AG04450 (cell line): ENCODE measurements at regions not wholly inside any gene's neighbourhood (a gene's known extent, or its start where the extent isn't known, plus 50 kb on each side); places are given as distances from the start of the nearest gene placed in this dataset.
"Not testable (repeated sequence)": the region's sequence is repeated elsewhere in the genome, so short reads cannot be mapped to it uniquely, and the experiment has no call there.

Experiments
- CTCF ChIA-PET: fragments of 300-600, 350-600 bp; formaldehyde crosslinking; extraction: SDS; loops from one replicate; lab custom pipeline; 2022; ENCODE audit warnings: antibody characterized with exemption, inconsistent platforms; lab: Charles Lee
- POLR2A ChIA-PET: fragments of 350-600 bp; formaldehyde crosslinking; extraction: SDS; loops from one replicate; lab custom pipeline; 2021; ENCODE audit warnings: antibody characterized with exemption, inconsistent platforms; lab: Yijun Ruan, JAX
- DNase-seq: peaks from one replicate; pipeline ENCODE4 v3.0.0-alpha.2; 2011; ENCODE audit warnings: low read depth, low spot score
- H3K27ac ChIP-seq: one replicate; pipeline ENCODE4 v1.5.1; 2012; ENCODE audit warnings: low read depth, low read length, control low read depth
- H3K27me3 ChIP-seq: one replicate; pipeline ENCODE4 v1.6.0; 2012; ENCODE audit warnings: low read length; ENCODE audit not compliant: control insufficient read depth, insufficient read depth
- H3K4me3 ChIP-seq: 2 replicates; pipeline ENCODE4 v1.5.1; 2011; ENCODE audit warnings: mild to moderate bottlenecking, low read depth, low read length, control low read depth
- H3K9me3 ChIP-seq: 2 replicates; pipeline ENCODE4 v1.5.1; 2012; ENCODE audit warnings: low read length; ENCODE audit not compliant: control insufficient read depth, insufficient read depth
- TF ChIP-seq, protein P1 (sequence below): IDR thresholded peaks from 2 replicates; pipeline ENCODE4 v1.5.1; 2011; ENCODE audit warnings: low read depth, low read length, control low read depth, inconsistent platforms

DNA sequence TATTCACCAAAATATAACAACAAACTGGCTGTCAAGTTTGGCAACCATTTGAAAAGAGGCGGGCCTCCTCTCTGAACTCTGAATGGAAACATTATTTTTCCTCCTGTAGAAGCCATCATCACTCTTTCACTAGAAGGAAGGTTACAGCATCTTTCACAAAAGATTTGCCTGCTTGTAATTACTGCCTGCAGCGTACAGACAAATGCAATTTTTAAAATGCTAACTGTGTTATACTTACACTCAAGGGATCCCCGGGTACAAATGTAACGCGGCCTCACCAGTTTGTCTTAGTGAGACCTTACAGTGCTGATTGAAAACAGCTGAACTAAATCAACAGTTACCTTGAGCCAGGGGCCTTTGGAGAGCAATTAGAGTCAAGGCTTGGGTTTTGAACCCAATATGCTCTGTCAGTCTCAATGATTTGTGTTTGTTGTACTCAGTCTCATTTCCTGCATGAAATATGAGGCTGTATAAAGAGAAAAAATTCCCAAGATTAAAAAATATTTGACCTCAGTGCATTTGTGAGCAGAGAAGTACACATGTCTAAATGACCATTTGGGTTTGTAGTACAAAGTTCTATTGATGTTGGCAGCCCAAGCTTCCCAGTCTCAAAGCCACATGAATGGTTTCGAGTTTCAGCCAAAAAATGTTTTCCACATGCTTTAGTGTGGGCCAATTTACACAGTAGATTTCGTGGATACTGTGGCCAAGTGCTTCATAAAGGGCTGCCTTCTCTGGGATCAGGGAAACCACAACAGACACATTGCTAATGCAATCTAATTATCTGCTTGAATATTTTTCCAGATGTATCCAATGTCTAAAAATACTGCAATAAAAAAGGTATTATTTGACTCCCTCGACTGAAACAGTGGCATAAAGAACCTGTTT lies 500.0 kb downstream of the SPATA31D1 start:
- Histone ChIP-seq H3K9me3 (no peaks in the 10 kb centered on the region), H3K4me3 (no peak overlapping the region), H3K27me3 (no peaks in the 10 kb centered on the region), H3K27ac (no peak overlapping the region)
- TF ChIP-seq, protein P1, sequence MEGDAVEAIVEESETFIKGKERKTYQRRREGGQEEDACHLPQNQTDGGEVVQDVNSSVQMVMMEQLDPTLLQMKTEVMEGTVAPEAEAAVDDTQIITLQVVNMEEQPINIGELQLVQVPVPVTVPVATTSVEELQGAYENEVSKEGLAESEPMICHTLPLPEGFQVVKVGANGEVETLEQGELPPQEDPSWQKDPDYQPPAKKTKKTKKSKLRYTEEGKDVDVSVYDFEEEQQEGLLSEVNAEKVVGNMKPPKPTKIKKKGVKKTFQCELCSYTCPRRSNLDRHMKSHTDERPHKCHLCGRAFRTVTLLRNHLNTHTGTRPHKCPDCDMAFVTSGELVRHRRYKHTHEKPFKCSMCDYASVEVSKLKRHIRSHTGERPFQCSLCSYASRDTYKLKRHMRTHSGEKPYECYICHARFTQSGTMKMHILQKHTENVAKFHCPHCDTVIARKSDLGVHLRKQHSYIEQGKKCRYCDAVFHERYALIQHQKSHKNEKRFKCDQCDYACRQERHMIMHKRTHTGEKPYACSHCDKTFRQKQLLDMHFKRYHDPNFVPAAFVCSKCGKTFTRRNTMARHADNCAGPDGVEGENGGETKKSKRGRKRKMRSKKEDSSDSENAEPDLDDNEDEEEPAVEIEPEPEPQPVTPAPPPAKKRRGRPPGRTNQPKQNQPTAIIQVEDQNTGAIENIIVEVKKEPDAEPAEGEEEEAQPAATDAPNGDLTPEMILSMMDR: no peak
- ChIA-PET CTCF (interaction anchor here (3.1 kb wide), 1 partner anchor 118 kb away, joined by 8 read pairs; no protein-coding TSS in a partner anchor), POLR2A (interaction anchor here (1.4 kb wide), 1 partner anchor 633 kb away, joined by 3 read pairs; no protein-coding TSS in a partner anchor)
- peak; percentile 69 for DNase-seq

DNA sequence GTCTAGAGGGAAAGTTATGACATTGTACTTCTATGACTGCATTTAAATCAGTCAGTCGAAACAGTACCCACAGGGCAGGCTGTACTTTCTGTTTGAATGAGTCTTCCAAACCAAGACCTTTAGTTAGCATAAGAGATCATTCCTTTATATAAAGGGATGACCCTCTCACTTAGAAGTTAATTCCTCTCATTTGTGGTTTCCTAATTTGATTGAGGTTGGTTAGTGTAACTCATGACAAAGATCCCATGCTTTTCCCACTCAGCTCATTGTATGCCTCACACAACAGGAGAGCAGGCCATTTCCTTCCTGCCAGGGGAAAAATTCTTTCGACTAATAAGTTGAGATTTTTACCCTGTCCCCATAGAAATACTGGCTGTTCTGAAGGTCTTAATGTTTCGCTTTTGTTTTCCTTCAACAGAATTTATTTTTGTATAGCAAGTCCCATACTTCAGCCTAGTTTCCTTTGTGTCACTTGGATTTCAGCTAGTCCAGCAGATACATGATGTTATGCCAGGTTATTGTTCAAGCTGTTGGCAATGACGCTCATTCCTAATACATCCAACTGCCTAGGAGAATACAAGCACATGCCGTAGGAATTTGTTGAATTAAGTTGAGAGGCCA lies 500.7 kb downstream of the SPATA31D1 start:
- TF ChIP-seq, protein P1: no peak
- CTCF ChIA-PET: interaction anchor here (0.6 to 3.1 kb wide), 5 partner anchors 9 to 634 kb away, joined by 3 to 8 read pairs (median 4); no protein-coding TSS in a partner anchor
- POLR2A ChIA-PET: interaction anchor here (0.5 to 1.4 kb wide), 4 partner anchors 68 to 993 kb away, joined by 3 to 4 read pairs (median 3); no protein-coding TSS in a partner anchor
- no peaks in the 10 kb centered on the region for H3K9me3 ChIP-seq
- no peak overlapping the region for H3K27ac ChIP-seq
- no peaks in the 10 kb centered on the region for H3K27me3 ChIP-seq
- no peak overlapping the region for H3K4me3 ChIP-seq
- peak; percentile 13 for DNase-seq

DNA sequence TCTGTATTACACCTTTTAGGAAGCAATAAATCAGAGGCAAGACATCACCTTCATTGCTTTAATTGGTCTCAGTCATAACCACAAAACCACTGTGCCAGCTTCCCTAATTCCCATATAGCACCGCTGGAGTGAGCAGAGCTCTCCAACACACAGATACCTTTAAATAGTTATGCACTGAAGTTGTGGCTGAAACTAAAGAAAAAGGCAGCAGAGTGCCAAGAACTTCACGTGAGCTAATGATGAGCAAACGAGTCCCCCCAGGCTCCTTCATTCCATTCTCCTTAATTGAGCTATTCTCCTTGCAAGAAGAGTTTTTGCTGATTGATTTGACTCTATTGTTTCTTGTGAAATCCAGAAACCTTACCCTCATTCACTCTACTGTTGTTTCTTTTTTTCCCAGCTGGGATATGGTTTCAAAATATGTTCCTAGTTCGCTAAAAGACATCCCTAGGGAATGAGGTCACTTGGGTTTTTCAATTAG lies 501.5 kb downstream of the SPATA31D1 start:
- Histone ChIP-seq H3K27me3 (no peaks in the 10 kb centered on the region), H3K9me3 (no peaks in the 10 kb centered on the region), H3K4me3 (no peak overlapping the region), H3K27ac (no peak overlapping the region)
- TF ChIP-seq, protein P1: no peak
- CTCF ChIA-PET: interaction anchor here (0.6 to 1.2 kb wide), 5 partner anchors 8 to 635 kb away, joined by 3 to 5 read pairs (median 3); no protein-coding TSS in a partner anchor
- POLR2A ChIA-PET: interaction anchor here (0.5 to 1.0 kb wide), 4 partner anchors 67 to 994 kb away, joined by 3 to 4 read pairs (median 3); no protein-coding TSS in a partner anchor
- peak; percentile 53 for DNase-seq

DNA sequence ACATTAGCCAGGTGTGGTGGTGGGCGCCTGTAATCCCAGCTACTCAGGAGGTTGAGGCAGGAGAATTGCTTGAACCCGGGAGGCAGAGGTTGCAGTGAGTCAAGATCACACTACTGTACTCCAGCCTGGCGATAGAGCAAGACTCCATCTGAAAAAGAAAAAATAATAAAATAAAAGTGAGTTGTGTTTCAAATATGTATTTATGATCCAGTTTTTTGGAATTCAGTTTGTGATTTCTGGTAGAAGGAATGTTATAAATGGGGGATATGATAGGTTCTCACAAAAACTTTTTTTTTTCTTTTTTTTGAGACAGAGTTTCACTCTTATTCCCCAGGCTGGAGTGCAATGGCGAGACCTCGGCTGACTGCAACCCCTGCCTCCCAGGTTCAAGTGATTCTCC lies 502.2 kb downstream of the SPATA31D1 start:
- H3K4me3 ChIP-seq, POLR2A ChIA-PET, DNase-seq, H3K27me3 ChIP-seq, H3K9me3 ChIP-seq, H3K27ac ChIP-seq: not testable (repeated sequence)
- CTCF ChIA-PET: interaction anchor here (0.6 to 1.2 kb wide), 2 partner anchors 8 to 63 kb away, joined by 3 read pairs; no protein-coding TSS in a partner anchor

DNA sequence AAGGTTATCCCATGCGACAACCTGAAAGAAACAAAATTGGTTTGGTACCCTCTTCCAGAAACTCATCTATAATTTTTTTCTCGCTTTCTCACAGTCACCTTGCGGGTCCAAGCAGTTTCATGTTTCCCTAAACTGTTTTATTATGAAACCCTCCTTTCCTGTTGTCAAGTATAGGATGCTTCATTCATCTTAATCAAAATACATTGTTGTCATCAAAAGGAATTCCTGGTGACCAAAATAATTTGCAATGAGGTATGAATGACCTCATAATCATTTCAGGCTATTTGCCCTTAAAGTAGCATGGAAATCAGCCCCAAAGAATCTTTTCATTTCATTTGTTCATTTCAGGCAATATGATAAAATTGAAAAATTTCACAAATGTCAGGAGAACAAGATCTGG lies 503.0 kb downstream of the SPATA31D1 start:
- POLR2A ChIA-PET: no interaction called here
- Histone ChIP-seq H3K4me3 (no peak overlapping the region), H3K9me3 (no peaks in the 10 kb centered on the region; the same call in none of the 2 replicates), H3K27ac (no peak overlapping the region), H3K27me3 (no peaks in the 10 kb centered on the region)
- TF ChIP-seq, protein P1: no peak
- DNase-seq: no peak
- CTCF ChIA-PET: no interaction called here
